AG09309 (cell line): ENCODE measurements at regions not wholly inside any gene's neighbourhood (a gene's known extent, or its start where the extent isn't known, plus 50 kb on each side); places are given as distances from the start of the nearest gene placed in this dataset.
"Not testable (repeated sequence)": the region's sequence is repeated elsewhere in the genome, so short reads cannot be mapped to it uniquely, and the experiment has no call there.

Experiments used
- DNase-seq: peaks from one replicate; pipeline ENCODE4 v3.0.0-alpha.2; 2010; ENCODE audit warnings: low read depth
- H3K4me3 ChIP-seq: 2 replicates; pipeline ENCODE4 v1.5.1; 2011; ENCODE audit warnings: mild to moderate bottlenecking, low read depth, low read length, moderate library complexity; ENCODE audit not compliant: control insufficient read depth
- CTCF ChIP-seq: IDR thresholded peaks from 2 replicates; pipeline ENCODE4 v1.5.1; 2011; ENCODE audit warnings: mild to moderate bottlenecking, low read depth, low read length, inconsistent platforms; ENCODE audit not compliant: insufficient read depth, control insufficient read depth; ENCODE audit errors: missing control alignments

DNA sequence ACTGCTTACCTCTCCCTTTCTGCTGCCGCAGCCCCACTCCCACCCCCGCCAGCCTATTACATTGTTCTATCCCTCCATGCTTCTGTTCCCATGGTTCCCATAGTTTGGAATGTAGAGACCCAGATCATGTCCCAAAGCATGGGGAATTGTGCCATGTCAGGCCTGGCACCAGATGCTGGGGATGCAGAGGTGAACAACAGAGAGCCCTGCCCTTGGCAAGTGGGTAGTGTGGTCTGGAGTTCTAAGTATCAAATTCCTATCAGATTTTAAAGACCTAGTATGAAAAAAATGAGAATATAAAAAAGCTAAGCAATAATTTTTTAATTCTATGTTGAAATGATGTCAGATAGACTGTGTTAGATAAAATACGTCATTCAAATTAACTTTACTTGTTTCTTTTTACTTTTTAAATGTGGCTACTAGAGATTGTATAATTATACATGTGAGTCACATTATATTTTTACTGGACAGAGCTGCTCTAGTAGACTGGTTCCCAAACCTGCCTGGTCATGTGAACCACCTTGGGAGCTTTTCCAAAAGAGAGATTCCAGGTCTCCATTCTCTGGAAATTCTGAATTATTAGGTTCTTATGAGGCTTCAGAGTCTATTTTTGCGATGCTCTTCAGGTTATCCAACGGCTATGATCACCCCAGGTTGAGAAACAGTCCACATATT lies 113.0 kb upstream of the DAB1 start:
- no peak overlapping the region for H3K4me3 ChIP-seq
- no peak for TF ChIP-seq CTCF
- no peak for DNase-seq

DNA sequence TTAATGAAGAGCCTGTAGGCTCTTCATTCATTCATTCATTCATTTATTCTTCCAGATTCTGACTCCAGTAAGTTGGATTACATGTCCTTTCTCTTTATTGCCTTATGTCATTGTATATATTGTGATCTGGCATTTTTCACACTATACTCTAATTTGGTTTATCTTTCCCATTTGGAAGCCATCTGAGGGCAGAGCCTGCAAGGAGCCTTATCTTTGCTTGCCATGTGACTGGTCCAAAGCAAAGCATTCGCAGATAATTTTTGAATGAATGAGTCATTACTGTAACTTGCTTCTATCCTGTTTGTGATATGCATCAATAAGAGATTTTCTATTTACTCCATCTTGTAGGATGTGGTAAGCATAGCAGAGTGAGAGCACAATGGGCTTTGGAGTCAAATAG lies 108.4 kb upstream of the DAB1 start:
- H3K4me3 ChIP-seq = no peak overlapping the region
- DNase-seq = no peak
- TF ChIP-seq CTCF = no peak

- not testable (repeated sequence) for H3K4me3 ChIP-seq, DNase-seq
Observed at GRCh38 chr1:57530911-57531260, 107.0 kb upstream of the DAB1 start.

DNA sequence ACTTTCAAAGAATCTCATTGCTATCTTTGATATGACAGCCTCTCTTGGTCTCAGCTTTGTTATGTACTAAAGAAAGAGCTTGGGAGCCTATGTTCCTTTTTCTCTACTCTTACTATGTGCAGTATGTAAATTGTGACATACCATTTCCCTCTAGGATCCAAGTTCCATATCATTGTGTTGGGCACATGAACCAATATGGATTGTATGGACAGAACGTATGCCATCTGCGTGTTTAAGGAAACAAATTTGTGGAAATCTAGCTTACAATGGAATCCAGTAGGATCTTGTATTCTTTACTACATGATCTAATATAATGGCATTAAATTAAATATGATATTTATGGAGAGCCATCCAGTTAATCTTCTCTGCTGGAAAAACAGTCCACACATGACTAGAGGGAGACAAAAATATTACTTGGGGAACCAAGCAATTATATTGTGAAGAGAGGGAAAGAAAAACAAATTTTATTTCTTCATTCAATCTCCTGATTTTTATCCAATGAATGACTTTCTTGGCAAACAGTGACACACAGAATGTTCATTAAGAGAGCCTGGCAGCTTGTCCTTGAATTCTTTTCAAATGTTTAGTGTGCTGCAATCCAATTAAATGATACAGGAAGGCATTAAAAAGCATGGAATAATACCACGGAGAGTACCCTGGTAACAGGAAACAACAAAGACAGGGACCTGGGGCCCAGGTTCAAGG lies 106.5 kb upstream of the DAB1 start:
- no peak overlapping the region for H3K4me3 ChIP-seq
- TF ChIP-seq CTCF = no peak
- DNase-seq = no peak

GRCh38 chr1:57522575-57522974 lies 98.7 kb upstream of the DAB1 start:
- DNase-seq = no peak
- no peak overlapping the region for H3K4me3 ChIP-seq
- TF ChIP-seq CTCF = no peak

DNA sequence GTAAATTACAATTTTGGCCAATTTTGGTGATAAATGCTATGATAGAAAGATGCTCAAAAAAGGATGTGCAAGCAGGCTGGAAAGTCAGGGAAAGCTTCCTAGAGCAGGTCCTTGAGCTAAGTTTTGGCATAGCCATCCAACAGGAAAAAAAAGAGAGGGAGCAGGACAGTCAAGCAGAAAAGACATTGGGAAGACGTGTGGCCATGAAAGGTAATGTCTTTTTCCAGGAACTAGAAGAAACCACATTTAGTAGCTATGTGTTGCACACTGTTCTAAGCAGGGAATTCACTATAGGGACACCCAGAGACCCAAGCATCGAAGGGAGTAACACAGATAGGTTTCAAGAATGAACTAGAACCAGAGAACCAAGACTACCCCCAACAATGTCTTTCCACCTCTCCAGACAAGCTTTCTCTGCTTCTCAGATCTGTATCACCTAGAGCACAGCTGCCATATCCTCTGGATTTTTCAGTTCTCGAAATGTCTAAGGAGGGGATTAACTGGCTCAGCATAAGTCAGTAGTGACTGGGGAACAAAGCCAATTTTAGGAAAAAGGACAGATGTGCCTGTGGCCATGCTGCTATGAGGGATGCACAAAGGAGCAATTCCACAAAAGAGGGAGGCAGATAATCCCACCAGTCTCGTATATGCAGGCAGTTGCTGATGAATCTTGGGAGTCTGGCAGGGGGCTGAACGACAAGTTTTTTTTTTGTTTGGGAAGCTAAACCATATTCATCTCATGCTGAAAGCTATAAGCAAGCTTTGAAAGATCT lies 97.1 kb upstream of the DAB1 start:
- TF ChIP-seq CTCF = no peak
- DNase-seq = no peak
- H3K4me3 ChIP-seq = no peak overlapping the region

DNA sequence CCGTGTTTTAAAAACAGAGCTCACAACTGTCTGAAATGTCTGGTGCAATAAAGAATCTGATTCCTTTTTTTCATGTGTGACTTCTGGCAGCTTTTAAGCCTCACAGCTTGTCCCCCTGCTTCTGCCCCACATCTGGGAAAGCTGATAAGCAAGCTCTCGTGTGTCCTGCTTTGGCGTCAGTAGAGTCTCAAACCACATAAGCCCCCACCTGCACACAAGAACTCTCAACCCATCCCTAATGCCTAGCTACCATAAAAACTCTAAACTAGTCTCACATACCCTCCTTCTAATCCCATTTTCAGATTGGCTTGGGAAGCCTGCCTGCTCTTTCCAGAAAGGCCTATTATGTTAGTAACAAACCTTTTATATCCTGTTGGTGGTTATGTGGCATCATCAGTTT lies 94.6 kb upstream of the DAB1 start:
- TF ChIP-seq CTCF = no peak
- no peak overlapping the region for H3K4me3 ChIP-seq
- DNase-seq = no peak
